ENCODE measurements at regions not wholly inside any gene's neighbourhood (a gene's known extent, or its start where the extent isn't known, plus 50 kb on each side); places are given as distances from the start of the nearest gene placed in this dataset.

GRCh38 chr2:16137080-16137755 lies 196.9 kb downstream of the MYCN start:
- DNase-seq (ENCODE audit: low read depth in 2 of 2), result no peak

- DNase-seq (ENCODE audit: low read depth in 2 of 2), result no peak
These were observed 196.2 kb downstream of the MYCN start for GRCh38 chr2:16136461-16137035.

- DNase-seq (ENCODE audit: low read depth in 2 of 2), result no peak
These were observed 195.6 kb downstream of the MYCN start for GRCh38 chr2:16135913-16136310.

- no peak for DNase-seq (ENCODE audit: low read depth in 2 of 2)
These were observed 195.0 kb downstream of the MYCN start for GRCh38 chr2:16135196-16135912.

GRCh38 chr2:16134436-16135165 lies 194.3 kb downstream of the MYCN start:
- no peak for DNase-seq (ENCODE audit: low read depth in 2 of 2)

- DNase-seq (ENCODE audit: low read depth in 2 of 2), result no peak
These were observed 190.6 kb downstream of the MYCN start for GRCh38 chr2:16130906-16131400.

GRCh38 chr2:16130541-16130880 lies 190.2 kb downstream of the MYCN start:
- DNase-seq (ENCODE audit: low read depth in 2 of 2), result no peak

GRCh38 chr2:16129716-16130540 lies 189.6 kb downstream of the MYCN start:
- no peak for DNase-seq (ENCODE audit: low read depth in 2 of 2)

GRCh38 chr2:16128746-16129610 lies 188.6 kb downstream of the MYCN start:
- DNase-seq (ENCODE audit: low read depth in 2 of 2), result no peak

GRCh38 chr2:16127958-16128357 lies 187.6 kb downstream of the MYCN start:
- no peak for DNase-seq (ENCODE audit: low read depth in 2 of 2)

- no peak for DNase-seq (ENCODE audit: low read depth in 2 of 2)
These were observed 187.1 kb downstream of the MYCN start for GRCh38 chr2:16127276-16127940.

- DNase-seq (ENCODE audit: low read depth in 2 of 2), result no peak
These were observed 186.3 kb downstream of the MYCN start for GRCh38 chr2:16126517-16127275.

GRCh38 chr2:16125614-16126516 lies 185.5 kb downstream of the MYCN start:
- no peak for DNase-seq (ENCODE audit: low read depth in 2 of 2)

- DNase-seq (ENCODE audit: low read depth in 2 of 2), result no peak
These were observed 184.7 kb downstream of the MYCN start for GRCh38 chr2:16124881-16125613.

GRCh38 chr2:16123856-16124780 lies 183.8 kb downstream of the MYCN start:
- no peak for DNase-seq (ENCODE audit: low read depth in 2 of 2)

GRCh38 chr2:16123421-16123820 lies 183.1 kb downstream of the MYCN start:
- no peak for DNase-seq (ENCODE audit: low read depth in 2 of 2)
